ENCODE measurements at regions not wholly inside any gene's neighbourhood (a gene's known extent, or its start where the extent isn't known, plus 50 kb on each side); places are given as distances from the start of the nearest gene placed in this dataset.

DNA sequence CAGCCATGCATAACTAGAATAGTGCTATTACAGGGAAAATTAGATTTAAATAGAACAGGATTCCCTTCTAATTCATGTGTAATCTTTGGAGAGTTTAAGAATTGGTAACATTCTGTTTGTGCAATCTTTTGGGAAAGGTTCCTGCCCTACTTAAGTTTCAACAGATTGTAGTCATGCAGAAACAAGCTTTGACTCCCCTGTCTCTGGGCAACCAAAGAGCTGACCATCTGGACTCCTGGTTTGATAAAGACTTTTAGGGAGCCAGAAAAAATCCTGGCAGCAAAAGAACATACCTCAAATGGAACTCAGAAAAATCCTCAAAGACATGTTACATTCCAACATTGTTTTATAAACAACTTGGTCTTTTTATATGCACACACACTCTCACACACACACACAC, 191.1 kb upstream of the NEIL3 start:
- TF ChIP-seq, protein P1, sequence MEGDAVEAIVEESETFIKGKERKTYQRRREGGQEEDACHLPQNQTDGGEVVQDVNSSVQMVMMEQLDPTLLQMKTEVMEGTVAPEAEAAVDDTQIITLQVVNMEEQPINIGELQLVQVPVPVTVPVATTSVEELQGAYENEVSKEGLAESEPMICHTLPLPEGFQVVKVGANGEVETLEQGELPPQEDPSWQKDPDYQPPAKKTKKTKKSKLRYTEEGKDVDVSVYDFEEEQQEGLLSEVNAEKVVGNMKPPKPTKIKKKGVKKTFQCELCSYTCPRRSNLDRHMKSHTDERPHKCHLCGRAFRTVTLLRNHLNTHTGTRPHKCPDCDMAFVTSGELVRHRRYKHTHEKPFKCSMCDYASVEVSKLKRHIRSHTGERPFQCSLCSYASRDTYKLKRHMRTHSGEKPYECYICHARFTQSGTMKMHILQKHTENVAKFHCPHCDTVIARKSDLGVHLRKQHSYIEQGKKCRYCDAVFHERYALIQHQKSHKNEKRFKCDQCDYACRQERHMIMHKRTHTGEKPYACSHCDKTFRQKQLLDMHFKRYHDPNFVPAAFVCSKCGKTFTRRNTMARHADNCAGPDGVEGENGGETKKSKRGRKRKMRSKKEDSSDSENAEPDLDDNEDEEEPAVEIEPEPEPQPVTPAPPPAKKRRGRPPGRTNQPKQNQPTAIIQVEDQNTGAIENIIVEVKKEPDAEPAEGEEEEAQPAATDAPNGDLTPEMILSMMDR (IDR thresholded peaks at IDR 0.05) = no peak
- no peak for TF ChIP-seq POLR2A (IDR thresholded peaks at IDR 0.05)
